Dendritic cell treated with granulocyte-macrophage colony-stimulating factor and Interleukin-4, amounts not matched to agents 40 ng/mL and 50 ng/mL, for 4 days (primary cell): ENCODE measurements at regions not wholly inside any gene's neighbourhood (a gene's known extent, or its start where the extent isn't known, plus 50 kb on each side); places are given as distances from the start of the nearest gene placed in this dataset.
"Not testable (repeated sequence)": the region's sequence is repeated elsewhere in the genome, so short reads cannot be mapped to it uniquely, and the experiment has no call there.

ENCODE experiments used
- H3K27ac Mint-ChIP-seq: one replicate; pipeline ENCODE4 v1.8.0; 2022; ENCODE audit warnings: mild to moderate bottlenecking, mixed read lengths
- H3K27me3 Mint-ChIP-seq: one replicate; pipeline ENCODE4 v1.8.0; 2022; ENCODE audit warnings: mild to moderate bottlenecking, mixed read lengths
- H3K36me3 Mint-ChIP-seq: one replicate; pipeline ENCODE4 v1.8.0; 2022; ENCODE audit warnings: low read depth, mixed read lengths
- H3K4me1 Mint-ChIP-seq: one replicate; pipeline ENCODE4 v1.8.0; 2022; ENCODE audit warnings: low read depth, mixed read lengths
- H3K4me3 Mint-ChIP-seq: one replicate; pipeline ENCODE4 v1.8.0; 2022; ENCODE audit warnings: mild to moderate bottlenecking, moderate library complexity, mixed read lengths
- H3K9me3 Mint-ChIP-seq: one replicate; pipeline ENCODE4 v1.8.0; 2022; ENCODE audit warnings: mixed read lengths
- intact Hi-C: fragments of 100-400 bp; cut with micrococcal nuclease; formaldehyde crosslinking; loops from one replicate; pipeline ENCODE4 v1.15.0; 2022

DNA sequence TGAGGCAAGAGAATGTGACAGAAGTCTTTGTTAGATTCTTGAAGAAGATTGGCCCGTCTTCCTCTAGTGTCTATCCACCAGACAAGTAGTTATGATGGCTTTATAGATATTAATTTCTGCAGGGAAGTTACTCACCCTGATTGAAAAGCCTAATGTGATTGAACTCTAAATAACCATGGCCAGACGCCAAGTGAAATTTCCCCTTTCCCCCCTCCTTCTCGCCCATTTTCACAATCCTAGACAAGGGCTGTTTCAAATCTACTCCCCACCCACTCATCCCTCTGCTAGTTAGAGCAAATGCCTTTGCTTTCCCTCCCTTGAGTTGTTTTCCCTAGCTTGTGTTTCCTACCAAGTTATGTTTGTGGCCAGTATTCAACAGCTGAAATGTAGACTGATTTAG lies 182.5 kb downstream of the TMEM167A start:
- no peaks in the 10 kb centered on the region for H3K4me1 Mint-ChIP-seq
- no peaks in the 10 kb centered on the region for H3K36me3 Mint-ChIP-seq
- no peak overlapping the region for H3K27ac Mint-ChIP-seq
- no peak overlapping the region for H3K4me3 Mint-ChIP-seq
- H3K27me3 Mint-ChIP-seq = no peaks in the 10 kb centered on the region
- intact Hi-C loops = no loop called here
- H3K9me3 Mint-ChIP-seq = peaks cover 22% of the 10 kb centered on the region

DNA sequence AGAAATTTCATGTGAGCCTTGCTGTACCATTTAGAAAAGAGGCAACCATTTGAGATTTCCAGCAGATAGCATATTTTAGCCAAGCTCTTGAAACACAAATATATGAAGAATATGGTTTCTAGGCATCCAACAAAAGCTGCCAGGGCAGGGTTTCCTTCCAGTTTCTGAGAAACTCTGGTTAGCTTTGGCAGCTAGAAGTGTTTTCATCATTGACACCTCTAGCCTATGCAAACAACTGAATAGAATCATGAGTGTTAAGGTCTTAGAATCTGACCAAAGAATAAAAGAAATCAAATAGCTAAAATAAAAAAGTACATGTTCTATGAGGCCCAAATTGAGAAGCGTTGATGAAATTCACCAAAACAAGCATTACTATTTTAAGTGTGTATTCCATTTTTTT lies 188.1 kb downstream of the TMEM167A start:
- H3K4me1 Mint-ChIP-seq = peaks cover 14% of the 10 kb centered on the region
- no peak overlapping the region for H3K27ac Mint-ChIP-seq
- intact Hi-C loops = no loop called here
- H3K9me3 Mint-ChIP-seq = no peaks in the 10 kb centered on the region
- no peaks in the 10 kb centered on the region for H3K36me3 Mint-ChIP-seq
- no peak overlapping the region for H3K4me3 Mint-ChIP-seq
- H3K27me3 Mint-ChIP-seq = no peaks in the 10 kb centered on the region

DNA sequence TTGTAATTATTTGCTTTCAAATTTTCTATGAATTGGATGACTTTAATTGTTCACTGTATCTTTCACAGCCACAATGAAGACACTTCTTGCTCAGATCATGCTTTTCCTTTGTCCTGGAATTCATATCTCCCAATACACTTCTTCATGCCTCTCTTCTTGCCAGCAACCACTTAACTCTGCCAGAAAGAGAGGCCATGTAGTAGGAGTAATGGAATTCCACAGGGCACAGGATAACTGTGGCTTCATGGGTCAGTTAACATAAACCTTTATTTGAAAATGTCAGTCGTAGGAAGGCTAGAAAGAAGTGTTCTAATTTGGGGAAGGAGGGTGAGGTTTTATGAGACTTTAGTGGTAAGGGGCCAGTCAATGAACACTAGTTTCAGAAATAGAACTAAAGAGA lies 190.3 kb downstream of the TMEM167A start:
- no peak overlapping the region for H3K27ac Mint-ChIP-seq
- H3K36me3 Mint-ChIP-seq = no peaks in the 10 kb centered on the region
- no peak overlapping the region for H3K4me3 Mint-ChIP-seq
- no peaks in the 10 kb centered on the region for H3K9me3 Mint-ChIP-seq
- intact Hi-C loops = no loop called here
- H3K4me1 Mint-ChIP-seq = peaks cover 14% of the 10 kb centered on the region
- no peaks in the 10 kb centered on the region for H3K27me3 Mint-ChIP-seq

DNA sequence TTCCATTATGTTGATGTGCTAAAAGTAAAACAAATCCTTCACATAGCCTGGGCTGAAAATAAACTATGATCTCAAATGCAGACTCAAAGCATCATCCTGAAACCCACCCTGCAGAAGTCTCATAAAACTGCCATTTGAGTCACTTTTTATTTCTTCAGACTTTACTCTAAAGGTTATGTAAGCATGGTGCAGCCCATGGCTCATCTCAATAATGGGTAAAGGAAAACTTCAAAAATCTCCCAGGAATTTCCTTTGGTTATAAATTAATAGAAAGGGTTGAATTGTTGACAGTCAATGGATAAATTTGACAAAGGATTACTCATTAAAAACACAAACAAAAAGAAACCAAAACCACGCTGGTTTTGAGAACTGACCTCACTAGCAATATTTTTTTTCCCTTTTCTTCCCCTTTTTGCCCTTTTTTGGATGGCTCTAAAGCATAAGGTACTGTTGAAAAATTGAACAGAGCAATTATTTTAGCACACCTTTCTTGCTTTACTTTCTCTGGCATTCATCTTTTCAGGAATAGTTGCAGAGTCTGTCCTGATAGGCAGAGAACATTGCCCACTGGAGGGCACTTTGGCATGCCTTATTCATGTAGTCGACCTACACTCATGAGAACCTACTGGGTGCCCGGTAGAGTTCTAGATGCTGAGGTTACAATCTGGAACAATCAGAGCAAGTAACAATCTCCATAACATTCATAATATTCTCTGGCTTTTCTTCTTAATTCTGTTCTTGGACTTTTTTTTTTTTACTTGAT lies 191.4 kb downstream of the TMEM167A start:
- Mint-ChIP-seq H3K27ac (no peak overlapping the region), H3K4me1 (peaks cover 14% of the 10 kb centered on the region), H3K9me3 (peaks cover 2% of the 10 kb centered on the region), H3K36me3 (no peaks in the 10 kb centered on the region), H3K27me3 (no peaks in the 10 kb centered on the region), H3K4me3 (no peak overlapping the region)
- intact Hi-C loops = no loop called here

DNA sequence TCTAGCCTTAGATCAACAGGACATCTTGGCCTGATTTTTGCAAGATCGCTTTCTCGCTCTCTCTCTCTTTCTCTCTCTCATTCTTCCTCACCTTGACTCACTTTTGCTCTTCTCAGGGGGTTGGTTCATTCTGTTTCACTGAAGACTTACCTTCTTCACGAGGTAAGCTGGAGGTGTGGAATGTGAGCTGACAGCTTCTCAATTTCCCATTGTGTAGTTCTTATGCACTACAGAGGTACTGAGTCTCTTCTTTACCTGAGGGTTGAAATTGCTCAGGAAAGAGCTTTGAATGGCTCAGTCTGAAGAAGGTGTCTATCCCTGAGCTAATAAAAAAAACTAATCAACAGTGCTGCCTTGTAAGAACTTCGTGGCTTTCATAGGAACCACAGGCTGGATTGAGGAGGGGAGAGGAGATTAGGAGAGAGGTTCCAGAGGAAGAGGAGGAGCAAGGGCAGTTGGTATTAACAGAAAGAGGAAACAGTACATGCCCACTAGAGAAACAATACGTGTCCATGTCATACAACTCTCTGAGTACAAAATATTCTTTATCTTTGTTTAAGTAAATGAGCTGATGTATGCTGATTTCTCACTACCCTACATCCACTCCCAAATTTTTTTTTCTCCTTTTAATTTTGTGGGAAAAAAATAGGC lies 192.2 kb downstream of the TMEM167A start:
- H3K27ac Mint-ChIP-seq = no peak overlapping the region
- intact Hi-C loops = no loop called here
- no peak overlapping the region for H3K4me3 Mint-ChIP-seq
- peaks cover 14% of the 10 kb centered on the region for H3K4me1 Mint-ChIP-seq
- no peaks in the 10 kb centered on the region for H3K36me3 Mint-ChIP-seq
- peaks cover 11% of the 10 kb centered on the region for H3K9me3 Mint-ChIP-seq
- H3K27me3 Mint-ChIP-seq = no peaks in the 10 kb centered on the region

DNA sequence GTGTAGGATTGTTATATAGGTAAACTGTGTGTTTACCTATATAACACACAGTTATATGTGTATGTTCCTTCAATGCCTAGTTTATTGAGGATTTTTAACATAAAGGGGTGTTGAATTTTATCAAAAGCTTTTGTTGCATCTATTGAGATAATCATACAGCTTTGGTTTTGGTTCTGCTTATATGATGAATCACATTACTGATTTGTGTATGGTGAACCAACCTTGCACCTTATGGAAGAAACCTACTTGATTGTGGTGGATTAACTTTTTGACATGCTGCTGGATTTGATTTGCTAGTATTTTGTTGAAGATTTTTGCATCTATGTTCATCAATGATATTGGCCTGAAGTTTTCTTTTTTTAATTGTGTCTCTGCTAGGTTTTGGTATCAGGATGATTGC lies 194.9 kb downstream of the TMEM167A start:
- no peak overlapping the region for H3K4me3 Mint-ChIP-seq
- intact Hi-C loops = no loop called here
- H3K9me3 Mint-ChIP-seq = peaks cover 36% of the 10 kb centered on the region
- H3K36me3 Mint-ChIP-seq = no peaks in the 10 kb centered on the region
- peaks cover 14% of the 10 kb centered on the region for H3K4me1 Mint-ChIP-seq
- H3K27me3 Mint-ChIP-seq = no peaks in the 10 kb centered on the region
- H3K27ac Mint-ChIP-seq = no peak overlapping the region

DNA sequence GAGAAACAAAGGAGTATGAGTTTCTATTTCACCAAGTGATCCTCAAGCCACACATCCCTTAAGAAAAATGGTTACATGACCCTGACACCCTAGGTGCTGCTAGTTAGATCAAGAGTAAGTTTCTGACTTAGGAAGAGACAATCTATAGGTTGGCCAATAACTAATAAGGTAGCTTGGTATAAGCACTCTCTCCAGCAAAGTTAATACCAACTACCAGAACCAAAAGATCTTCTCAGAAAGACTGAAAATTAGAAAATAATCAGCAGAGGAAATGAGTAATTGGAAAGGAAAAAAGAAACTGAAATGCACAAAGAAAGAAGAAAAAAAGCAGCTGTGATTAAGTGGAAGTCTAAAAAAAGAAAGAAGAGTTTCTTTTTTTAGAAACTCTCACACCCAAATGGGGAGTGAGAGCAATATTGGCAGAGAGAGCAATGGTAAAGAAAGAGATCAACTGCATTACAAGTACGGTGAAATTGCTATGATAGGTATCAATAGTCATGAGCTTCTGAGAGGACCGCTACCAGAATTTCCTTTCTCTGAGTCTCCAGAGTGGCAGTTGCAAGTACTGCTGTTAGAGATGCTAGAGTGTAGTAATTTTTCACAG lies 195.5 kb downstream of the TMEM167A start:
- Mint-ChIP-seq H3K36me3 (no peaks in the 10 kb centered on the region), H3K4me1 (peaks cover 14% of the 10 kb centered on the region), H3K4me3 (no peak overlapping the region), H3K27me3 (no peaks in the 10 kb centered on the region), H3K27ac (no peak overlapping the region), H3K9me3 (peaks cover 36% of the 10 kb centered on the region)
- intact Hi-C loops = no loop called here

DNA sequence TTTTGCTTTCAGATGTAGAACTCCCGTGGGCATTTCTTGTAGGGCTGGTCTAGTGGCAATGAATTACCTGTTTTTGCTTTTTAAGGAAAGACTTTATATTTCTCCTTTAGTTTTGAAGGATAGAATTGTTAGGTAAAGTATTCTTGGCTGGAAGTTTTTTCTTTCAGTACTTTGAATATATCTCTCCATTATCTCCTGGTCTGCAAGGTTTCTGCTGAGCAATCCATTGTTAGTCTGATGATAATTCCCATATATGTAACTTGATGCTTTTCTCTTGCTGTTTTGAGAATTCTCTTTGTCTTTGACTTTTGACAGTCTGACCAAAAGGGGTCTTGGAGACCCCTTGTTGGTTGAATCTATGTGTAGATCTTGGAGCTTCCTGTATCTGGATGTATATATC lies 198.1 kb downstream of the TMEM167A start:
- Mint-ChIP-seq H3K27ac (no peak overlapping the region), H3K9me3 (peaks cover 36% of the 10 kb centered on the region), H3K4me1 (no peaks in the 10 kb centered on the region), H3K27me3 (no peaks in the 10 kb centered on the region), H3K36me3 (no peaks in the 10 kb centered on the region), H3K4me3 (no peak overlapping the region)
- intact Hi-C loops = no loop called here

DNA sequence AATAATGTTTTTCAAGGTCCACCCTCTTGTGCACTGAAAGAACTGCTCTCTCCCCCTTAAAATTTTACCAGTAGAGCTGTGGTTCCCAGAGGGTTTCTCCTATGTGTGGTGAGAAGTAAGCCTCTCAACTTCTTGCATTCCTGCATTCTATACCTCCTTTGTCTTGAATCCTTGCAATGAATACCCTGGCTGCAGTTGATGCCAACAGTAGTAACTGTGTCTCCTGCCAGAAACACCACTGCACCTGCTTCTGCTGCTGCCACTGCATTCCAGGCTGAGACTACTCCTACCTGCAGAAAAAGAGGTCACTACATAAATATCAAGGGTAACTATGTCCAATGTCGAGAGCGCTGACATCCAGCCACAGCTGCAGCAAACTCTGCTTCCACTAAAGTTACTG lies 203.7 kb downstream of the TMEM167A start:
- Mint-ChIP-seq H3K36me3 (no peaks in the 10 kb centered on the region), H3K4me1 (no peaks in the 10 kb centered on the region), H3K4me3 (no peak overlapping the region), H3K27me3 (no peaks in the 10 kb centered on the region), H3K9me3 (peaks cover 29% of the 10 kb centered on the region), H3K27ac (no peak overlapping the region)
- intact Hi-C loops = no loop called here

DNA sequence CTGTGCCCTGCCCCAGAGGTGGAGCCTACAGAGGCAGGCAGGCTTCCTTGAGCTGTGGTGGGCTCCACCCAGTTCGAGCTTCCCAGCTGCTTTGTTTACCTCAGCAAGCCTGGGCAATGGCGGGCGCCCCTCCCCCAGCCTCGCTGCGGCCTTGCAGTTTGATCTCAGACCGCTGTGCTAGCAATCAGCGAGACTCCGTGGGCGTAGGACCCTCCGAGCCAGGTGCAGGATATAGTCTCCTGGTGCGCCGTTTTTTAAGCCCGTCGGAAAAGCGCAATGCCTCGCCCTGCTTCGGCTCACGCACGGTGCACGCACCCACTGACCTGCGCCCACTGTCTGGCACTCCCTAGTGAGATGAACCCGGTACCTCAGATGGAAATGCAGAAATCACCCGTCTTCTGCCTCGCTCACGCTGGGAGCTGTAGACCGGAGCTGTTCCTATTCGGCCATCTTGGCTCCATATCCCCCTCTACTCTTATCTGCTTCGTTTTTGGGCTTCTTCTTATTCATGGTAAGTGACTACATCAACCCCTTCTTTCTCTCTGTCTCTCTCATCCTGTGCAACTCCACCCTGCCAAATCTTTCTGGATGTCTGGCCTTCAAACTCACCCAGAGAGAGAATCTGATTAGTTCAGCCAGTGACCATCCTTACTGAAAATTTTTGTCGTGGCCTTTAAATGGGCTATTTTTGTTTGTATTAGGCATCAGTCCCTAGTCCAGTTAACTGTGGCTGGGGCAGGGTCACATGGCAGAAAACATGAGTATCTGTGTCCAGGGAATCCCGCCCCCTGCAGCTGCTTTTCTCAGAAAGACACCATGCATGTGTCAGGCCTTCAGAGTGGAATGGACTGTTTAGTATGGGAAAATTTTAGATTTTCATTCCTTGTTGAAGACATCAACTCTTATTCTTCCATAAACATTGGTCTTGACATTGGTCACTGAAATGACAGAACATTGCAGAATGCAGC lies 204.6 kb downstream of the TMEM167A start:
- H3K4me3 Mint-ChIP-seq, H3K27ac Mint-ChIP-seq, intact Hi-C loops, H3K4me1 Mint-ChIP-seq, H3K36me3 Mint-ChIP-seq, H3K27me3 Mint-ChIP-seq: not testable (repeated sequence)
- H3K9me3 Mint-ChIP-seq = peaks cover 21% of the 10 kb centered on the region

DNA sequence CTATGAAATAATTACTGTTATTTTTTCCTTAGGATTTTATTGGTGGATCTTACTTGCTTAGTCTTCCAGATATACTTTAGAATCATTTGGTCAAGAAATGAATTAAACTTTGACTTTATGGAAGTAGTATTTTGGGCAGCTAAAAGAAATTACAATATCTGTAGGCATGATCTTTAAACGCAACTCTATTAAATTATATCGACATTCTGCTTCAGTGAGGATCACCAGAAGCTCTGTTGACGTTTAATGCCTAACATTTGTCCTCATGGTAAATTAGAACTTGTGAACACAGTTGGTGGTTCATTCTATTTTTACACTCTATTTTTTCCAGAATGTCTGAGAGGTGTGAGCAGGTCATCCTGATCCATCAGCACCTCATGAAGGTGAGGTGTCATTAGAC lies 211.6 kb downstream of the TMEM167A start:
- no peaks in the 10 kb centered on the region for H3K36me3 Mint-ChIP-seq
- intact Hi-C loops = no loop called here
- no peaks in the 10 kb centered on the region for H3K4me1 Mint-ChIP-seq
- no peaks in the 10 kb centered on the region for H3K27me3 Mint-ChIP-seq
- H3K27ac Mint-ChIP-seq = no peak overlapping the region
- no peaks in the 10 kb centered on the region for H3K9me3 Mint-ChIP-seq
- no peak overlapping the region for H3K4me3 Mint-ChIP-seq

DNA sequence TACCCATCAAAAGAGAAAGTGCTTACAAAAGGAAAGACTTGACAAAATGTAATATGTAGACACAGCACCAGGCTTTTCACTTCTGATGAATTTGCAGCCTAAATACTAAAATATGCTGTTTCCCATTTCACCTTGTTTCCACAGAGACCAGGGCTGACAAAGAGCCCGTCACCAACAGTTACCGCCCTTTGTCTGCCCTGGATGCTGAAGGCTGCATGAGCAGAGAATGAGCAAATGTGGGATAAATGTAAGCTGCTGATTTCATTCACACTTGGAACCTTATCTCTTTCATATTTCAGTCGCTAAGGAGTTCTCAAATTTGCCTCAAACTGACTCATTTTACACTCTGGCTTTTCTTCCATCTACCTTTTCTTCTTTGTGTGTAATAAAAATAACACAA lies 213.9 kb downstream of the TMEM167A start:
- Mint-ChIP-seq H3K4me3 (no peak overlapping the region), H3K9me3 (no peaks in the 10 kb centered on the region), H3K4me1 (no peaks in the 10 kb centered on the region), H3K27me3 (no peaks in the 10 kb centered on the region), H3K27ac (no peak overlapping the region), H3K36me3 (no peaks in the 10 kb centered on the region)
- intact Hi-C loops = no loop called here

DNA sequence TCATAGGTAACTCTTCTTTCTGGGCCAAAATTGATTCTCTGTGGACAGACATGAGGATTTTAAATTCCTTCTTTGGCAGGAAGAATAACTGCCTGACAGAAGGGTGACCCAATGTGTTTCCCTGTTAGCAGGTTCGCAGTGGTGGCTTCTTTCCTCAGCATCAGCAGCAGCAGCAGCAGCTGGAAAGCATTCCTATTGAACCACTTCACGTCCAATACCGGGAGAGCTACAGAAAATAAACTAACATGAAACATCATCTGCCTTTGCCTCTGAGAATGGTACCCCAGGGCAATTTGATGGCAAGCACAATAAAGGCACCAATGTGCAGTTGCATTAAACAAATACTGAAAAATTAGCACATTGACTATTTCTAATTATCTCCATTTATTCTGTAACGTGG lies 214.5 kb downstream of the TMEM167A start:
- H3K4me1 Mint-ChIP-seq = no peaks in the 10 kb centered on the region

DNA sequence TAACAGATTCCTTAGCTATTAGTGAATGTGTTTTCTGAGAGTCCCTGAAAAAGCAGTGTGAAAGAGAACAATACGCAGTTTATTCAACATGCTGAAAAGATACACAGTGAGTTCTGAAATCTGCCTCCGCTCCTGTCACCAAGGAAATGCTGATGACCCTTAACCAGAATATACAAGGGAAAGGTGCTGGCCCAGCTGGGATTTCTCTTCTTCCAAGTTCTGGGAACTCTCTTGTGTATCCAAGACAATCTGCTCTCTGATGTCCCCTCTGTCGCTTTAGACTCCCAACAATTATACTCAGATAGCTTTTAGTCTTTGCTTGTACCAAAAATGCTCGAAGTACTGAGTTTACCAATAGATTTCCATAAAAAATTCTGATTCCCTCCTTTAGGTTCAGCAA lies 214.9 kb downstream of the TMEM167A start:
- Mint-ChIP-seq H3K4me3 (no peak overlapping the region), H3K36me3 (no peaks in the 10 kb centered on the region), H3K27me3 (no peaks in the 10 kb centered on the region), H3K27ac (no peak overlapping the region), H3K9me3 (no peaks in the 10 kb centered on the region), H3K4me1 (no peaks in the 10 kb centered on the region)
- intact Hi-C loops = no loop called here

More for the DNA sequence above, 214.5 kb downstream of the TMEM167A start:
- Mint-ChIP-seq H3K27me3 (no peaks in the 10 kb centered on the region), H3K27ac (no peak overlapping the region), H3K9me3 (no peaks in the 10 kb centered on the region), H3K36me3 (no peaks in the 10 kb centered on the region), H3K4me3 (no peak overlapping the region)
- intact Hi-C loops = no loop called here
